GM23338 (cell line): ENCODE measurements at regions not wholly inside any gene's neighbourhood (a gene's known extent, or its start where the extent isn't known, plus 50 kb on each side); places are given as distances from the start of the nearest gene placed in this dataset.

Experiments
- CREB1 ChIP-seq: fragments of 250-450 bp; sonication (Bioruptor Pico); IDR thresholded peaks from 2 replicates; pipeline ENCODE4 v1.5.0; 2020; ENCODE audit warnings: low read depth, mild to moderate bottlenecking, moderate library complexity
- EZH2 ChIP-seq: fragments of 200-600 bp; sonication (generic); IDR thresholded peaks from one replicate; pipeline ENCODE4 v1.8.0; 2017; ENCODE audit warnings: antibody characterized with exemption, mild to moderate bottlenecking, low read depth; ENCODE audit not compliant: unreplicated experiment
- EZH2phosphoT487 ChIP-seq: fragments of 200-600 bp; sonication (generic); IDR thresholded peaks from one replicate; pipeline ENCODE4 v1.8.1; 2018; ENCODE audit warnings: antibody characterized with exemption; ENCODE audit not compliant: unreplicated experiment
- JUNB ChIP-seq: IDR thresholded peaks from one replicate; pipeline ENCODE4 v1.6.1; 2016; ENCODE audit warnings: antibody characterized with exemption; ENCODE audit not compliant: unreplicated experiment
- POLR2AphosphoS5 ChIP-seq: IDR thresholded peaks from 2 replicates; pipeline ENCODE4 v1.6.1; 2016; ENCODE audit warnings: antibody characterized with exemption, low read depth
- ZNF114 ChIP-seq: fragments of 250-450 bp; sonication (Bioruptor Pico); IDR thresholded peaks from 2 replicates; pipeline ENCODE4 v1.5.0; 2020; ENCODE audit warnings: mild to moderate bottlenecking, moderate library complexity
- ZNF331 ChIP-seq: fragments of 250-450 bp; sonication (Bioruptor Pico); IDR thresholded peaks from 2 replicates; pipeline ENCODE4 v1.5.0; 2020; ENCODE audit warnings: low read depth, mild to moderate bottlenecking, moderate library complexity
- TF ChIP-seq, protein P1 (sequence below), 2 experiments: fragments of 200-600 bp in 1 of 2; sonication (generic) in 1 of 2; conservative IDR thresholded peaks; 2 replicates each; pipeline versions ENCODE4 v1.5.1 to v1.6.1; 2016 to 2017; ENCODE audit warnings: antibody characterized with exemption in 2 of 2, low read depth in 2 of 2, mild to moderate bottlenecking in 2 of 2, moderate library complexity in 1 of 2
- TF ChIP-seq, protein P2 (sequence below): IDR thresholded peaks from one replicate; pipeline ENCODE4 v1.6.1; 2018; ENCODE audit warnings: antibody characterized with exemption; ENCODE audit not compliant: unreplicated experiment
- TF ChIP-seq, protein P3 (sequence below): IDR thresholded peaks from 2 replicates; pipeline ENCODE4 v1.6.1; 2016; ENCODE audit warnings: antibody characterized with exemption
- TF ChIP-seq, protein P4 (sequence below): fragments of 250-450 bp; sonication (Bioruptor Pico); IDR thresholded peaks from 2 replicates; pipeline ENCODE4 v1.5.0; 2020; ENCODE audit warnings: mild to moderate bottlenecking, moderate library complexity

DNA sequence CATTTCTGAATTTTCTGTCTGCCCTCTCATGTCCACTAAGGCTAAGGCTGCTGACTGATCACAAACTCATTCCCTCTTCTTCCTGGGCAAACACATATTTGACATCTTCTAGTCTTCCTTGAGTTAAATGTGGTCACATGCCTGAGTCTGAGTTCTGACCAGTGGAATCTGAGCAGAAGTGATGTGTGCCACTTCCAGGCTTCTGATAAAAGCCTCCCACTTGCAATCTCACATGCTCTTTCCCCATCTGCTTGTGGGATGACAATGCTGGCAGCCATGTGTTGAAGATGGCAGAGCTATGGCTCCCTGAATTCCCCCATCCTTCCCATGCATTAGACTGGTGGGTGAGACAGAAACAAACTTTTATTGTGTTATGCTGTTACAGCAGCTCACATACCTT, 149.9 kb upstream of the ZNF648 start:
- TF ChIP-seq, protein P1, sequence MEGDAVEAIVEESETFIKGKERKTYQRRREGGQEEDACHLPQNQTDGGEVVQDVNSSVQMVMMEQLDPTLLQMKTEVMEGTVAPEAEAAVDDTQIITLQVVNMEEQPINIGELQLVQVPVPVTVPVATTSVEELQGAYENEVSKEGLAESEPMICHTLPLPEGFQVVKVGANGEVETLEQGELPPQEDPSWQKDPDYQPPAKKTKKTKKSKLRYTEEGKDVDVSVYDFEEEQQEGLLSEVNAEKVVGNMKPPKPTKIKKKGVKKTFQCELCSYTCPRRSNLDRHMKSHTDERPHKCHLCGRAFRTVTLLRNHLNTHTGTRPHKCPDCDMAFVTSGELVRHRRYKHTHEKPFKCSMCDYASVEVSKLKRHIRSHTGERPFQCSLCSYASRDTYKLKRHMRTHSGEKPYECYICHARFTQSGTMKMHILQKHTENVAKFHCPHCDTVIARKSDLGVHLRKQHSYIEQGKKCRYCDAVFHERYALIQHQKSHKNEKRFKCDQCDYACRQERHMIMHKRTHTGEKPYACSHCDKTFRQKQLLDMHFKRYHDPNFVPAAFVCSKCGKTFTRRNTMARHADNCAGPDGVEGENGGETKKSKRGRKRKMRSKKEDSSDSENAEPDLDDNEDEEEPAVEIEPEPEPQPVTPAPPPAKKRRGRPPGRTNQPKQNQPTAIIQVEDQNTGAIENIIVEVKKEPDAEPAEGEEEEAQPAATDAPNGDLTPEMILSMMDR (conservative IDR thresholded peaks at IDR 0.05; ENCODE audit: low read depth in 2 of 2): no peak
- TF ChIP-seq CREB1 (CRISPR knock-in tag): no peak
- no peak for TF ChIP-seq EZH2
- TF ChIP-seq EZH2phosphoT487: no peak
- TF ChIP-seq JUNB: no peak
- TF ChIP-seq, protein P2, sequence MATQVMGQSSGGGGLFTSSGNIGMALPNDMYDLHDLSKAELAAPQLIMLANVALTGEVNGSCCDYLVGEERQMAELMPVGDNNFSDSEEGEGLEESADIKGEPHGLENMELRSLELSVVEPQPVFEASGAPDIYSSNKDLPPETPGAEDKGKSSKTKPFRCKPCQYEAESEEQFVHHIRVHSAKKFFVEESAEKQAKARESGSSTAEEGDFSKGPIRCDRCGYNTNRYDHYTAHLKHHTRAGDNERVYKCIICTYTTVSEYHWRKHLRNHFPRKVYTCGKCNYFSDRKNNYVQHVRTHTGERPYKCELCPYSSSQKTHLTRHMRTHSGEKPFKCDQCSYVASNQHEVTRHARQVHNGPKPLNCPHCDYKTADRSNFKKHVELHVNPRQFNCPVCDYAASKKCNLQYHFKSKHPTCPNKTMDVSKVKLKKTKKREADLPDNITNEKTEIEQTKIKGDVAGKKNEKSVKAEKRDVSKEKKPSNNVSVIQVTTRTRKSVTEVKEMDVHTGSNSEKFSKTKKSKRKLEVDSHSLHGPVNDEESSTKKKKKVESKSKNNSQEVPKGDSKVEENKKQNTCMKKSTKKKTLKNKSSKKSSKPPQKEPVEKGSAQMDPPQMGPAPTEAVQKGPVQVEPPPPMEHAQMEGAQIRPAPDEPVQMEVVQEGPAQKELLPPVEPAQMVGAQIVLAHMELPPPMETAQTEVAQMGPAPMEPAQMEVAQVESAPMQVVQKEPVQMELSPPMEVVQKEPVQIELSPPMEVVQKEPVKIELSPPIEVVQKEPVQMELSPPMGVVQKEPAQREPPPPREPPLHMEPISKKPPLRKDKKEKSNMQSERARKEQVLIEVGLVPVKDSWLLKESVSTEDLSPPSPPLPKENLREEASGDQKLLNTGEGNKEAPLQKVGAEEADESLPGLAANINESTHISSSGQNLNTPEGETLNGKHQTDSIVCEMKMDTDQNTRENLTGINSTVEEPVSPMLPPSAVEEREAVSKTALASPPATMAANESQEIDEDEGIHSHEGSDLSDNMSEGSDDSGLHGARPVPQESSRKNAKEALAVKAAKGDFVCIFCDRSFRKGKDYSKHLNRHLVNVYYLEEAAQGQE: no peak
- no peak for TF ChIP-seq POLR2AphosphoS5
- TF ChIP-seq, protein P3, sequence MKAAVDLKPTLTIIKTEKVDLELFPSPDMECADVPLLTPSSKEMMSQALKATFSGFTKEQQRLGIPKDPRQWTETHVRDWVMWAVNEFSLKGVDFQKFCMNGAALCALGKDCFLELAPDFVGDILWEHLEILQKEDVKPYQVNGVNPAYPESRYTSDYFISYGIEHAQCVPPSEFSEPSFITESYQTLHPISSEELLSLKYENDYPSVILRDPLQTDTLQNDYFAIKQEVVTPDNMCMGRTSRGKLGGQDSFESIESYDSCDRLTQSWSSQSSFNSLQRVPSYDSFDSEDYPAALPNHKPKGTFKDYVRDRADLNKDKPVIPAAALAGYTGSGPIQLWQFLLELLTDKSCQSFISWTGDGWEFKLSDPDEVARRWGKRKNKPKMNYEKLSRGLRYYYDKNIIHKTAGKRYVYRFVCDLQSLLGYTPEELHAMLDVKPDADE: no peak
- TF ChIP-seq ZNF331 (CRISPR knock-in tag): no peak
- TF ChIP-seq, protein P4, sequence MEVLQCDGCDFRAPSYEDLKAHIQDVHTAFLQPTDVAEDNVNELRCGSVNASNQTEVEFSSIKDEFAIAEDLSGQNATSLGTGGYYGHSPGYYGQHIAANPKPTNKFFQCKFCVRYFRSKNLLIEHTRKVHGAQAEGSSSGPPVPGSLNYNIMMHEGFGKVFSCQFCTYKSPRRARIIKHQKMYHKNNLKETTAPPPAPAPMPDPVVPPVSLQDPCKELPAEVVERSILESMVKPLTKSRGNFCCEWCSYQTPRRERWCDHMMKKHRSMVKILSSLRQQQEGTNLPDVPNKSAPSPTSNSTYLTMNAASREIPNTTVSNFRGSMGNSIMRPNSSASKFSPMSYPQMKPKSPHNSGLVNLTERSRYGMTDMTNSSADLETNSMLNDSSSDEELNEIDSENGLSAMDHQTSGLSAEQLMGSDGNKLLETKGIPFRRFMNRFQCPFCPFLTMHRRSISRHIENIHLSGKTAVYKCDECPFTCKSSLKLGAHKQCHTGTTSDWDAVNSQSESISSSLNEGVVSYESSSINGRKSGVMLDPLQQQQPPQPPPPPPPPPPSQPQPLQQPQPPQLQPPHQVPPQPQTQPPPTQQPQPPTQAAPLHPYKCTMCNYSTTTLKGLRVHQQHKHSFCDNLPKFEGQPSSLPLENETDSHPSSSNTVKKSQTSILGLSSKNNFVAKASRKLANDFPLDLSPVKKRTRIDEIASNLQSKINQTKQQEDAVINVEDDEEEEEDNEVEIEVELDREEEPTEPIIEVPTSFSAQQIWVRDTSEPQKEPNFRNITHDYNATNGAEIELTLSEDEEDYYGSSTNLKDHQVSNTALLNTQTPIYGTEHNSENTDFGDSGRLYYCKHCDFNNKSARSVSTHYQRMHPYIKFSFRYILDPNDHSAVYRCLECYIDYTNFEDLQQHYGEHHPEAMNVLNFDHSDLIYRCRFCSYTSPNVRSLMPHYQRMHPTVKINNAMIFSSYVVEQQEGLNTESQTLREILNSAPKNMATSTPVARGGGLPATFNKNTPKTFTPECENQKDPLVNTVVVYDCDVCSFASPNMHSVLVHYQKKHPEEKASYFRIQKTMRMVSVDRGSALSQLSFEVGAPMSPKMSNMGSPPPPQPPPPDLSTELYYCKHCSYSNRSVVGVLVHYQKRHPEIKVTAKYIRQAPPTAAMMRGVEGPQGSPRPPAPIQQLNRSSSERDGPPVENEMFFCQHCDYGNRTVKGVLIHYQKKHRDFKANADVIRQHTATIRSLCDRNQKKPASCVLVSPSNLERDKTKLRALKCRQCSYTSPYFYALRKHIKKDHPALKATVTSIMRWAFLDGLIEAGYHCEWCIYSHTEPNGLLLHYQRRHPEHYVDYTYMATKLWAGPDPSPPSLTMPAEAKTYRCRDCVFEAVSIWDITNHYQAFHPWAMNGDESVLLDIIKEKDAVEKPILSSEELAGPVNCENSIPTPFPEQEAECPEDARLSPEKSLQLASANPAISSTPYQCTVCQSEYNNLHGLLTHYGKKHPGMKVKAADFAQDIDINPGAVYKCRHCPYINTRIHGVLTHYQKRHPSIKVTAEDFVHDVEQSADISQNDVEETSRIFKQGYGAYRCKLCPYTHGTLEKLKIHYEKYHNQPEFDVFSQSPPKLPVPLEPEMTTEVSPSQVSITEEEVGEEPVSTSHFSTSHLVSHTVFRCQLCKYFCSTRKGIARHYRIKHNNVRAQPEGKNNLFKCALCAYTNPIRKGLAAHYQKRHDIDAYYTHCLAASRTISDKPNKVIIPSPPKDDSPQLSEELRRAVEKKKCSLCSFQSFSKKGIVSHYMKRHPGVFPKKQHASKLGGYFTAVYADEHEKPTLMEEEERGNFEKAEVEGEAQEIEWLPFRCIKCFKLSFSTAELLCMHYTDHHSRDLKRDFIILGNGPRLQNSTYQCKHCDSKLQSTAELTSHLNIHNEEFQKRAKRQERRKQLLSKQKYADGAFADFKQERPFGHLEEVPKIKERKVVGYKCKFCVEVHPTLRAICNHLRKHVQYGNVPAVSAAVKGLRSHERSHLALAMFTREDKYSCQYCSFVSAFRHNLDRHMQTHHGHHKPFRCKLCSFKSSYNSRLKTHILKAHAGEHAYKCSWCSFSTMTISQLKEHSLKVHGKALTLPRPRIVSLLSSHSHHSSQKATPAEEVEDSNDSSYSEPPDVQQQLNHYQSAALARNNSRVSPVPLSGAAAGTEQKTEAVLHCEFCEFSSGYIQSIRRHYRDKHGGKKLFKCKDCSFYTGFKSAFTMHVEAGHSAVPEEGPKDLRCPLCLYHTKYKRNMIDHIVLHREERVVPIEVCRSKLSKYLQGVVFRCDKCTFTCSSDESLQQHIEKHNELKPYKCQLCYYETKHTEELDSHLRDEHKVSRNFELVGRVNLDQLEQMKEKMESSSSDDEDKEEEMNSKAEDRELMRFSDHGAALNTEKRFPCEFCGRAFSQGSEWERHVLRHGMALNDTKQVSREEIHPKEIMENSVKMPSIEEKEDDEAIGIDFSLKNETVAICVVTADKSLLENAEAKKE: no peak
- TF ChIP-seq ZNF114 (CRISPR knock-in tag): no peak
